Endothelial cell (in vitro differentiated cells): ENCODE measurements at regions not wholly inside any gene's neighbourhood (a gene's known extent, or its start where the extent isn't known, plus 50 kb on each side); places are given as distances from the start of the nearest gene placed in this dataset.

Experiments used
- DNase-seq: peaks from one replicate; pipeline ENCODE4 v3.0.0; 2021; ENCODE audit warnings: low spot score
- H3K27ac Mint-ChIP-seq: one replicate; pipeline ENCODE4 v1.8.0; 2021; ENCODE audit warnings: mixed read lengths, inconsistent platforms; ENCODE audit not compliant: unreplicated experiment
- H3K27me3 Mint-ChIP-seq: one replicate; pipeline ENCODE4 v1.8.0; 2021; ENCODE audit warnings: mild to moderate bottlenecking, moderate library complexity, mixed read lengths, inconsistent platforms; ENCODE audit not compliant: unreplicated experiment
- H3K36me3 Mint-ChIP-seq: one replicate; pipeline ENCODE4 v1.8.0; 2021; ENCODE audit warnings: mild to moderate bottlenecking, low read depth, mixed read lengths, inconsistent platforms; ENCODE audit not compliant: unreplicated experiment
- H3K4me1 Mint-ChIP-seq: one replicate; pipeline ENCODE4 v1.8.0; 2021; ENCODE audit warnings: mild to moderate bottlenecking, mixed read lengths, inconsistent platforms; ENCODE audit not compliant: unreplicated experiment
- H3K4me3 Mint-ChIP-seq: one replicate; pipeline ENCODE4 v1.8.0; 2021; ENCODE audit warnings: mild to moderate bottlenecking, mixed read lengths, inconsistent platforms; ENCODE audit not compliant: unreplicated experiment
- H3K9me3 Mint-ChIP-seq: one replicate; pipeline ENCODE4 v1.8.0; 2021; ENCODE audit warnings: mixed read lengths, inconsistent platforms; ENCODE audit not compliant: unreplicated experiment
- CTCF ChIP-seq: fragments of 200-600 bp; sonication (generic); IDR thresholded peaks from one replicate; pipeline ENCODE4 v1.5.0; 2021; ENCODE audit warnings: antibody characterized with exemption; ENCODE audit not compliant: unreplicated experiment

GRCh38 chr18:41899535-41899934, 55.5 kb upstream of the PIK3C3 start:
- TF ChIP-seq CTCF, result no peak
- Mint-ChIP-seq H3K4me3 (no peak overlapping the region), H3K4me1 (no peaks in the 10 kb centered on the region), H3K27ac (no peak overlapping the region), H3K9me3 (peaks cover 8% of the 10 kb centered on the region), H3K36me3 (no peaks in the 10 kb centered on the region), H3K27me3 (peaks cover 1% of the 10 kb centered on the region)
- no peak for DNase-seq

GRCh38 chr18:41893432-41893831, 61.6 kb upstream of the PIK3C3 start:
- Mint-ChIP-seq H3K27ac (no peak overlapping the region), H3K4me1 (peaks cover 4% of the 10 kb centered on the region), H3K36me3 (no peaks in the 10 kb centered on the region), H3K4me3 (no peak overlapping the region), H3K9me3 (peaks cover 8% of the 10 kb centered on the region), H3K27me3 (peaks cover 1% of the 10 kb centered on the region)
- no peak for TF ChIP-seq CTCF
- DNase-seq, result no peak

GRCh38 chr18:41887100-41887499, 67.9 kb upstream of the PIK3C3 start:
- TF ChIP-seq CTCF, result no peak
- no peaks in the 10 kb centered on the region for H3K36me3 Mint-ChIP-seq
- H3K27ac Mint-ChIP-seq, result no peak overlapping the region
- DNase-seq, result no peak
- H3K4me1 Mint-ChIP-seq, result peaks cover 4% of the 10 kb centered on the region
- no peaks in the 10 kb centered on the region for H3K27me3 Mint-ChIP-seq
- H3K4me3 Mint-ChIP-seq, result no peak overlapping the region
- no peaks in the 10 kb centered on the region for H3K9me3 Mint-ChIP-seq

GRCh38 chr18:41886126-41886807, 68.8 kb upstream of the PIK3C3 start:
- H3K36me3 Mint-ChIP-seq, result no peaks in the 10 kb centered on the region
- DNase-seq, result no peak
- no peak overlapping the region for H3K4me3 Mint-ChIP-seq
- H3K9me3 Mint-ChIP-seq, result no peaks in the 10 kb centered on the region
- H3K4me1 Mint-ChIP-seq, result peaks cover 4% of the 10 kb centered on the region
- no peak for TF ChIP-seq CTCF
- no peak overlapping the region for H3K27ac Mint-ChIP-seq
- H3K27me3 Mint-ChIP-seq, result no peaks in the 10 kb centered on the region

- Mint-ChIP-seq H3K27me3 (no peaks in the 10 kb centered on the region), H3K4me1 (no peaks in the 10 kb centered on the region), H3K27ac (no peak overlapping the region), H3K9me3 (no peaks in the 10 kb centered on the region), H3K36me3 (no peaks in the 10 kb centered on the region), H3K4me3 (no peak overlapping the region)
- TF ChIP-seq CTCF, result no peak
- no peak for DNase-seq
Observed at GRCh38 chr18:41881285-41881684, 73.7 kb upstream of the PIK3C3 start.
